Neuronal stem cell (in vitro differentiated cells): ENCODE measurements at regions not wholly inside any gene's neighbourhood (a gene's known extent, or its start where the extent isn't known, plus 50 kb on each side); places are given as distances from the start of the nearest gene placed in this dataset.
A peak's percentile ranks its signal among the peaks of the same experiment; 100 is the strongest.

Experiments used
- DNase-seq: peaks from one replicate; pipeline ENCODE4 v3.0.0-alpha.2; 2013; ENCODE audit warnings: low spot score
- H2AFZ ChIP-seq: one replicate; pipeline ENCODE4 v1.6.1; 2013; ENCODE audit warnings: mild to moderate bottlenecking, low read length, inconsistent platforms
- H2AK5ac ChIP-seq: 2 replicates; pipeline ENCODE4 v1.6.1; 2013; ENCODE audit warnings: low read depth, mild to moderate bottlenecking, inconsistent platforms, low read length, moderate library complexity, mixed read lengths
- H2BK120ac ChIP-seq: 2 replicates; pipeline ENCODE4 v1.6.1; 2013; ENCODE audit warnings: low read depth, mild to moderate bottlenecking, inconsistent platforms, low read length, moderate library complexity, mixed read lengths
- H2BK12ac ChIP-seq: one replicate; pipeline ENCODE4 v1.6.1; 2013; ENCODE audit warnings: low read length, inconsistent platforms
- H2BK15ac ChIP-seq: 2 replicates; pipeline ENCODE4 v1.6.1; 2013; ENCODE audit warnings: mild to moderate bottlenecking, low read length, inconsistent platforms, mixed read lengths
- H2BK5ac ChIP-seq: one replicate; pipeline ENCODE4 v1.6.1; 2013; ENCODE audit warnings: inconsistent platforms, mild to moderate bottlenecking, low read length, moderate library complexity
- H3K14ac ChIP-seq: one replicate; pipeline ENCODE4 v1.6.1; 2013; ENCODE audit warnings: low read length, inconsistent platforms
- H3K18ac ChIP-seq: 2 replicates; pipeline ENCODE4 v1.6.1; 2013; ENCODE audit warnings: low read length, inconsistent platforms
- H3K23ac ChIP-seq: 2 replicates; pipeline ENCODE4 v1.6.1; 2013; ENCODE audit warnings: low read depth, mild to moderate bottlenecking, mixed read lengths, low read length, inconsistent platforms; ENCODE audit not compliant: poor library complexity
- H3K27ac ChIP-seq: replicated peaks from 3 replicates; pipeline ENCODE4 v1.5.1; 2013; ENCODE audit warnings: low read length, inconsistent platforms
- H3K27me3 ChIP-seq, 3 experiments: 2 replicates each; pipeline ENCODE4 v1.6.1; 2013; ENCODE audit warnings: low read length in 3 of 3, mild to moderate bottlenecking in 2 of 3, inconsistent platforms in 1 of 3, low read depth in 1 of 3, mixed read lengths in 1 of 3, moderate library complexity in 1 of 3; ENCODE audit not compliant: control insufficient read depth in 3 of 3, insufficient read depth in 3 of 3
- H3K36me3 ChIP-seq, 2 donors: replicated peaks in 1 of 2; 2 replicates each; pipeline ENCODE4 v1.6.1; 2013; ENCODE audit warnings: low read length in 2 of 2; ENCODE audit not compliant: control insufficient read depth in 2 of 2, insufficient read depth in 2 of 2
- H3K4ac ChIP-seq: 2 replicates; pipeline ENCODE4 v1.6.1; 2013; ENCODE audit warnings: inconsistent platforms, mild to moderate bottlenecking, low read length, moderate library complexity
- H3K4me1 ChIP-seq, 2 donors: 1 replicate in 1 of 2; 2 replicates in 1 of 2; pipeline ENCODE4 v1.6.1; 2013; ENCODE audit warnings: low read length in 2 of 2, low read depth in 1 of 2; ENCODE audit not compliant: control insufficient read depth in 2 of 2, insufficient read depth in 1 of 2
- H3K4me2 ChIP-seq: one replicate; pipeline ENCODE4 v1.6.1; 2013; ENCODE audit warnings: mild to moderate bottlenecking, low read length, inconsistent platforms; ENCODE audit not compliant: insufficient read depth, poor library complexity, severe bottlenecking
- H3K4me3 ChIP-seq, 2 donors: 2 replicates each; pipeline ENCODE4 v1.5.1; 2013; ENCODE audit warnings: low read length in 2 of 2, mild to moderate bottlenecking in 2 of 2, inconsistent platforms in 1 of 2, moderate library complexity in 1 of 2
- H3K79me1 ChIP-seq: one replicate; pipeline ENCODE4 v1.6.1; 2013; ENCODE audit warnings: low read depth, mild to moderate bottlenecking, inconsistent platforms, low read length, moderate library complexity
- H3K9ac ChIP-seq: one replicate; pipeline ENCODE4 v1.6.1; 2013; ENCODE audit warnings: mild to moderate bottlenecking, low read depth, low read length, inconsistent platforms; ENCODE audit not compliant: poor library complexity
- H3K9me3 ChIP-seq, 2 donors: replicated peaks in 1 of 2; 2 replicates each; pipeline versions ENCODE3 to v1.6.1; 2013; ENCODE audit warnings: low read length in 2 of 2, mild to moderate bottlenecking in 2 of 2, inconsistent platforms in 1 of 2, low read depth in 1 of 2, mixed read lengths in 1 of 2, moderate library complexity in 1 of 2; ENCODE audit not compliant: control insufficient read depth in 2 of 2, insufficient read depth in 1 of 2
- H4K8ac ChIP-seq: one replicate; pipeline ENCODE4 v1.6.1; 2013; ENCODE audit warnings: low read depth, mild to moderate bottlenecking, inconsistent platforms, low read length, moderate library complexity
- H4K91ac ChIP-seq: one replicate; pipeline ENCODE4 v1.6.1; 2013; ENCODE audit warnings: low read length, low read depth, mild to moderate bottlenecking, inconsistent platforms; ENCODE audit not compliant: poor library complexity
- WGBS, 2 donors: extraction: QIAGEN DNeasy Blood & Tissue Kit; methylation state at CpG; one replicate each; pipeline ENCODE4 v1.1.7; 2013; ENCODE audit warnings: missing lambda C conversion rate in 2 of 2, mixed read lengths in 1 of 2; ENCODE audit not compliant: insufficient read length in 2 of 2, insufficient replicate concordance in 1 of 2; ENCODE audit errors: extremely low coverage in 2 of 2; 5-methylcytosine and 5-hydroxymethylcytosine counted together

GRCh38 chr13:86858216-86858615, 813.0 kb upstream of the SLITRK5 start:
- Histone ChIP-seq H3K14ac (no peak overlapping the region), H3K4me3 (no peak overlapping the region), H3K4ac (no peak overlapping the region), H3K18ac (no peak overlapping the region), H3K4me1 (no peaks in the 10 kb centered on the region), H3K79me1 (no peaks in the 10 kb centered on the region), H2BK12ac (no peak overlapping the region), H2BK120ac (no peak overlapping the region), H2AK5ac (no peak overlapping the region), H4K8ac (no peak overlapping the region), H3K23ac (no peak overlapping the region), H2BK15ac (no peak overlapping the region), H2AFZ (no peak overlapping the region), H3K9me3 (peaks cover 0 to 5% of the 10 kb centered on the region in 2 donors), H2BK5ac (no peak overlapping the region), H3K27me3 (no peaks in the 10 kb centered on the region), H4K91ac (no peak overlapping the region), H3K9ac (no peak overlapping the region), H3K4me2 (no peak overlapping the region), H3K27ac (no peak overlapping the region), H3K36me3 (no peaks in the 10 kb centered on the region)
- DNase-seq = no peak

GRCh38 chr13:86862137-86862536, 809.0 kb upstream of the SLITRK5 start:
- Histone ChIP-seq H3K27ac (no peak overlapping the region), H3K14ac (no peak overlapping the region), H4K91ac (no peak overlapping the region), H3K36me3 (no peaks in the 10 kb centered on the region), H3K4me2 (no peak overlapping the region), H2AFZ (no peak overlapping the region), H3K4me3 (no peak overlapping the region), H3K4ac (no peak overlapping the region), H3K18ac (no peak overlapping the region), H3K4me1 (no peaks in the 10 kb centered on the region), H3K23ac (no peak overlapping the region), H2BK12ac (no peak overlapping the region), H2BK15ac (no peak overlapping the region), H3K9ac (no peak overlapping the region), H3K27me3 (no peaks in the 10 kb centered on the region), H3K9me3 (peaks cover 0 to 5% of the 10 kb centered on the region in 2 donors), H3K79me1 (no peaks in the 10 kb centered on the region), H2BK5ac (no peak overlapping the region), H4K8ac (no peak overlapping the region), H2AK5ac (no peak overlapping the region), H2BK120ac (no peak overlapping the region)
- no peak for DNase-seq

GRCh38 chr13:86864376-86864775, 806.8 kb upstream of the SLITRK5 start:
- no peak overlapping the region for H3K14ac ChIP-seq
- H2BK5ac ChIP-seq = no peak overlapping the region
- H2BK120ac ChIP-seq = no peak overlapping the region
- H4K91ac ChIP-seq = no peak overlapping the region
- no peaks in the 10 kb centered on the region for H3K79me1 ChIP-seq
- no peak overlapping the region for H2BK15ac ChIP-seq
- no peak overlapping the region for H2AFZ ChIP-seq
- no peak overlapping the region for H2BK12ac ChIP-seq
- peaks cover 0 to 5% of the 10 kb centered on the region in 2 donors for H3K9me3 ChIP-seq
- H3K4me2 ChIP-seq = no peak overlapping the region
- H3K4me3 ChIP-seq = no peak overlapping the region
- no peak overlapping the region for H2AK5ac ChIP-seq
- H3K27ac ChIP-seq = no peak overlapping the region
- no peaks in the 10 kb centered on the region for H3K36me3 ChIP-seq
- no peaks in the 10 kb centered on the region for H3K27me3 ChIP-seq
- H4K8ac ChIP-seq = no peak overlapping the region
- no peak overlapping the region for H3K23ac ChIP-seq
- no peak overlapping the region for H3K9ac ChIP-seq
- DNase-seq = no peak
- peaks cover 2 to 4% of the 10 kb centered on the region in 2 donors for H3K4me1 ChIP-seq
- no CpG with 5 or more reads among the region's 3 CpGs for WGBS, 2 donors
- H3K18ac ChIP-seq = no peak overlapping the region
- H3K4ac ChIP-seq = no peak overlapping the region

- peaks cover 2 to 12% of the 10 kb centered on the region in 2 donors for H3K4me1 ChIP-seq
- H2BK5ac ChIP-seq = no peak overlapping the region
- no peak overlapping the region for H3K23ac ChIP-seq
- H3K27me3 ChIP-seq = no peaks in the 10 kb centered on the region
- H3K79me1 ChIP-seq = no peaks in the 10 kb centered on the region
- WGBS, 2 donors = no CpG with 5 or more reads among the region's 2 CpGs
- H3K14ac ChIP-seq = no peak overlapping the region
- no peak overlapping the region for H2AK5ac ChIP-seq
- H2BK15ac ChIP-seq = no peak overlapping the region
- H4K91ac ChIP-seq = no peak overlapping the region
- H3K36me3 ChIP-seq = no peaks in the 10 kb centered on the region
- DNase-seq = no peak
- H3K4ac ChIP-seq = no peak overlapping the region
- H3K18ac ChIP-seq = no peak overlapping the region
- no peak overlapping the region for H3K9ac ChIP-seq
- H4K8ac ChIP-seq = no peak overlapping the region
- no peak overlapping the region for H3K27ac ChIP-seq
- peak overlapping the region; percentile 76 for H2AFZ ChIP-seq
- no peak overlapping the region for H3K4me3 ChIP-seq
- no peak overlapping the region for H2BK12ac ChIP-seq
- H3K4me2 ChIP-seq = no peak overlapping the region
- no peak overlapping the region for H2BK120ac ChIP-seq
- H3K9me3 ChIP-seq = peaks cover 0 to 1% of the 10 kb centered on the region in 2 donors
Measured at GRCh38 chr13:86870444-86870843, 800.7 kb upstream of the SLITRK5 start.
